ENCODE measurements at regions not wholly inside any gene's neighbourhood (a gene's known extent, or its start where the extent isn't known, plus 50 kb on each side); places are given as distances from the start of the nearest gene placed in this dataset.

- TF ChIP-seq POLR2A (IDR thresholded peaks at IDR 0.05; ENCODE audit: low read length), result no peak
- no peak for TF ChIP-seq GATA1 (IDR thresholded peaks at IDR 0.05; ENCODE audit: low read depth, low read length)
These were observed 466.7 kb upstream of the MIR17HG start for GRCh38 chr13:90880790-90881189.

Data from erythroblast (primary cell).